ENCODE measurements at regions not wholly inside any gene's neighbourhood (a gene's known extent, or its start where the extent isn't known, plus 50 kb on each side); places are given as distances from the start of the nearest gene placed in this dataset.

DNA sequence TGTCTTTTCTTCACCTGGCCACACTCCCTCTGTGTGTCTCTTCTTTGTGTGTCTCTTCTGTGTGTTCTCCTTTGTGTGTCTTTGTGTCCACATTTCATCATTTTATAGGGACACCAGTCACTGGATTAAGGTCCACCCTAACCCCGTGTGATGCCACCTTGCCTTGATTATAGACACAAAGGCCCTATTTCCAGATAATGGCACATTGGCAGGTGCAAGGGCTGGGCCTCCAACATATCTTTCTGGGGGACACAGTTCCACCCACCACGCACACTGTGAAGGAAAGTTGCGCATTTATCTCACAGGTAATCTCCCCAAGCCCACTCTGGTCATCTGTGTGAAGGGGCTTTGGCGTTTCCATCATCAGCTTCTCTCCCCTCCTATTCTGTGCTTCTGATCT, 334.6 kb upstream of the IRX1 start:
- POLR2A ChIA-PET: no interaction called here
- Histone ChIP-seq H3K36me3 (ENCODE audit: control insufficient read depth, insufficient read depth, low read length) (no peaks in the 10 kb centered on the region), H3K4me3 (ENCODE audit: low read depth, low read length) (no peak overlapping the region), H3K27me3 (ENCODE audit: control insufficient read depth, insufficient read depth, low read length) (no peaks in the 10 kb centered on the region)
- DNase-seq (ENCODE audit: low read depth): no peak
- TF ChIP-seq, protein P1, sequence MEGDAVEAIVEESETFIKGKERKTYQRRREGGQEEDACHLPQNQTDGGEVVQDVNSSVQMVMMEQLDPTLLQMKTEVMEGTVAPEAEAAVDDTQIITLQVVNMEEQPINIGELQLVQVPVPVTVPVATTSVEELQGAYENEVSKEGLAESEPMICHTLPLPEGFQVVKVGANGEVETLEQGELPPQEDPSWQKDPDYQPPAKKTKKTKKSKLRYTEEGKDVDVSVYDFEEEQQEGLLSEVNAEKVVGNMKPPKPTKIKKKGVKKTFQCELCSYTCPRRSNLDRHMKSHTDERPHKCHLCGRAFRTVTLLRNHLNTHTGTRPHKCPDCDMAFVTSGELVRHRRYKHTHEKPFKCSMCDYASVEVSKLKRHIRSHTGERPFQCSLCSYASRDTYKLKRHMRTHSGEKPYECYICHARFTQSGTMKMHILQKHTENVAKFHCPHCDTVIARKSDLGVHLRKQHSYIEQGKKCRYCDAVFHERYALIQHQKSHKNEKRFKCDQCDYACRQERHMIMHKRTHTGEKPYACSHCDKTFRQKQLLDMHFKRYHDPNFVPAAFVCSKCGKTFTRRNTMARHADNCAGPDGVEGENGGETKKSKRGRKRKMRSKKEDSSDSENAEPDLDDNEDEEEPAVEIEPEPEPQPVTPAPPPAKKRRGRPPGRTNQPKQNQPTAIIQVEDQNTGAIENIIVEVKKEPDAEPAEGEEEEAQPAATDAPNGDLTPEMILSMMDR (IDR thresholded peaks at IDR 0.05; ENCODE audit: insufficient read depth, low read depth, low read length): no peak
- CTCF ChIA-PET: no interaction called here

DNA sequence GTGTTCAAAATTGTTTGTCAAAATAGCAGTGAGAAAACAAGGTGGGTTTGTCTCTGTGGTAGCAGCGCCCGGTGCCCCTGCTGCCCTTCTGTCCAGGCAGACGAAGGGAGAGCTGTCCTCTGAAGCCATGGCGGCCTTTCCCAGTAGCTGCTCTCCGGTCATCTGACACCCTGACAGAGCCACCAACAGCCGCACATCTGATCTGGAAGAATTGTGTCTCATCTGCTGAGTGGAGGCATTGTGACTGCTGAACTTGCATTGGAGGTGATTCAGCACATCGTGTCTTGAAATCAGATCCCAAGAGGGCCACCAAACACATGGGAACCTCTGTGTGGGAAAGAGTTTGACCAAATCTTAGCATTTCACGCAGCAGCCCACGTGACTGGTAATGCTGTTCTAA, 337.6 kb upstream of the IRX1 start:
- TF ChIP-seq, protein P1 (IDR thresholded peaks at IDR 0.05; ENCODE audit: insufficient read depth, low read depth, low read length): no peak
- POLR2A ChIA-PET: no interaction called here
- Histone ChIP-seq H3K4me3 (ENCODE audit: low read depth, low read length) (no peak overlapping the region), H3K27me3 (ENCODE audit: control insufficient read depth, insufficient read depth, low read length) (no peaks in the 10 kb centered on the region), H3K36me3 (ENCODE audit: control insufficient read depth, insufficient read depth, low read length) (no peaks in the 10 kb centered on the region)
- CTCF ChIA-PET: no interaction called here
- no peak for DNase-seq (ENCODE audit: low read depth)

DNA sequence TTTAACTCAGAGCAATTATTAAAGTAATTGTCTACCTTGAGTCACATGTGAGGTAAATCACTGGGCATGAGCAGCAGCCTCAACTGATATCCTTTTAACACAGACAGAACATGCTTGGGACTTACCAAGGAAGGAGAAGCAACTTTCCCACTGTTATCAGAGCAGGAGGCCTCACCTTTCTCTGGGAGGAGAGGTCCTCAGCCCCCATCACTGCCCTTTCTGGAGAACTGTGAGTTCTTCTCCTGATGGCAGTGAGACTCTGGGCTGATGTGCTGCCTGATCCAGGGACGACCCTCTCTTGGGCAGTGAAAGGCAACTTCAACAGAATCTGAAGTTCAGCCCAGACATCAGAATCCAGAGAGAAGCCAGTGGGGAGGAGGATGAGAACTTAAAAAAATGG, 343.4 kb upstream of the IRX1 start:
- ChIA-PET CTCF (no interaction called here), POLR2A (no interaction called here)
- H3K4me3 ChIP-seq (ENCODE audit: low read depth, low read length): no peak overlapping the region
- H3K36me3 ChIP-seq (ENCODE audit: control insufficient read depth, insufficient read depth, low read length): no peaks in the 10 kb centered on the region
- H3K27me3 ChIP-seq (ENCODE audit: control insufficient read depth, insufficient read depth, low read length): no peaks in the 10 kb centered on the region
- DNase-seq (ENCODE audit: low read depth): no peak
- TF ChIP-seq, protein P1 (IDR thresholded peaks at IDR 0.05; ENCODE audit: insufficient read depth, low read depth, low read length): no peak

DNA sequence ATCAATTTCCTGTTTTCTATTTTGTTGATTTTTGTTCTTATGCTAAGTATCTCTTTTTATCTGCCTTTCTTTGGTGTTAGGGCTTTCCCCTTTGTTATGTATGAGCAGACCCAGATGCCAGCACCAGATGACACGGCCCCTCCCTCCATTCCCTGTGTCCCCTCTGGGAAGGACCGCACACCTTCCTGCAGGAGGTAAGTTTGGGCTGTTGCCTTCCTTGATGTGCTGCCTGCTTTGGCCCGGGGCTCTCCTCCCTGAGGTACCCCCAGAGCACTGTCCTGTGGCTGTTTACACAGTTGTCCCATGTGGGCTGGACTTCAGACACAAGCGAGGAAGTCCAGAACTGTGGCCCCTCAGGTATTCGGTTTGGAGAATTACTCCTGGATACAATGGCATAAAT, 343.8 kb upstream of the IRX1 start:
- no peak for DNase-seq (ENCODE audit: low read depth)
- TF ChIP-seq, protein P1 (IDR thresholded peaks at IDR 0.05; ENCODE audit: insufficient read depth, low read depth, low read length): no peak
- H3K4me3 ChIP-seq (ENCODE audit: low read depth, low read length): no peak overlapping the region
- CTCF ChIA-PET: no interaction called here
- H3K36me3 ChIP-seq (ENCODE audit: control insufficient read depth, insufficient read depth, low read length): no peaks in the 10 kb centered on the region
- H3K27me3 ChIP-seq (ENCODE audit: control insufficient read depth, insufficient read depth, low read length): no peaks in the 10 kb centered on the region
- POLR2A ChIA-PET: no interaction called here

DNA sequence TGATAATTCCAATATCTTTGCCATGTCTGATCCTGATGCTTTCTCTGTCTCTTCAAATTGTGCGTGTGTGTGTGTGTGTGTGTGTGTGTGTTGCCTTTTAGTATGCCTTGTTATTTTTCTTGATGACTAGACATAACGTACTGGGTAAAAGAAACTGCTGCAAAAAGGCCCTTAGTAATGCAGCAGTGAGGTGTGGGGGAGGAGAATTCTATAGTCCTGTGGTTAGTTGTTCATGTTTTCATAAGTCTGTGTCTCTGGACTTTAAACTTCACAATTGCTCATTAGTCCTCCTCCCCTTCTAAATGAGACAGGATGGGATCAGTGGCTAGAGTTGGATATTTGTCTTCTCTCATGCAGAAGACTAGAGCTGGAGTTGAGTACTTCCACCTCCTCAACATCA, 346.2 kb upstream of the IRX1 start:
- POLR2A ChIA-PET: no interaction called here
- TF ChIP-seq, protein P1 (IDR thresholded peaks at IDR 0.05; ENCODE audit: insufficient read depth, low read depth, low read length): no peak
- no peak for DNase-seq (ENCODE audit: low read depth)
- H3K27me3 ChIP-seq (ENCODE audit: control insufficient read depth, insufficient read depth, low read length): no peaks in the 10 kb centered on the region
- no peaks in the 10 kb centered on the region for H3K36me3 ChIP-seq (ENCODE audit: control insufficient read depth, insufficient read depth, low read length)
- H3K4me3 ChIP-seq (ENCODE audit: low read depth, low read length): no peak overlapping the region
- CTCF ChIA-PET: no interaction called here
